ENCODE measurements at regions not wholly inside any gene's neighbourhood (a gene's known extent, or its start where the extent isn't known, plus 50 kb on each side); places are given as distances from the start of the nearest gene placed in this dataset.

DNA sequence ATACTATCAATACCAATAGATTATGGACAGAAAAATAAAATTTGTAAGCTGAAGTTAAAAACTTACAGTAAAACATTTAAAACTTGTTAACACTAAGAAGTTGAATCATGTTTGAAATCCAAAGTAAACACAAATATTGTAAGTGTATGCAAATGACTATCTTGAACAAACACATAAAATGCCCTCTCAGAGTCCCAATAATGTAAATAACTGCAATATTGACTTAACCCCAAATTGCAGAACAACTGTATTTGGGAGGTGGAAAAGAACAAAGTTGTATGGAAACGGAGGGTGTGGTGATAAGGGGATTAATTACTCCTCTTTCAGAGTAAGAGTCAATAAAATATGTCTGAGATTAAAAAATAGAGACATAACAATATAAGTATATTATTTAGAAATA lies 140.0 kb upstream of the NOL4 start:
- H3K4me1 ChIP-seq (ENCODE audit: control insufficient read depth, insufficient read depth, low read length) = peaks cover 2% of the 10 kb centered on the region; the same call in 1 of the 2 replicates
- no peaks in the 10 kb centered on the region for H3K36me3 ChIP-seq (ENCODE audit: control insufficient read depth in 2 of 2, insufficient read depth in 1 of 2, low read length in 2 of 2)
- no peak overlapping the region for H3K4me3 ChIP-seq (ENCODE audit: low read depth, low read length)
- ChIA-PET CTCF (interaction anchor here (0.6 kb wide), 2 partner anchors 12 to 13 kb away, joined by 3 to 4 read pairs; no protein-coding TSS in a partner anchor), POLR2A (no interaction called here)
- TF ChIP-seq ZNF350 (tag by site-specific recombination; IDR thresholded peaks at IDR 0.05) = no peak
- no peak for TF ChIP-seq WT1 (tag by site-specific recombination; IDR thresholded peaks at IDR 0.05)
- TF ChIP-seq, protein P1, sequence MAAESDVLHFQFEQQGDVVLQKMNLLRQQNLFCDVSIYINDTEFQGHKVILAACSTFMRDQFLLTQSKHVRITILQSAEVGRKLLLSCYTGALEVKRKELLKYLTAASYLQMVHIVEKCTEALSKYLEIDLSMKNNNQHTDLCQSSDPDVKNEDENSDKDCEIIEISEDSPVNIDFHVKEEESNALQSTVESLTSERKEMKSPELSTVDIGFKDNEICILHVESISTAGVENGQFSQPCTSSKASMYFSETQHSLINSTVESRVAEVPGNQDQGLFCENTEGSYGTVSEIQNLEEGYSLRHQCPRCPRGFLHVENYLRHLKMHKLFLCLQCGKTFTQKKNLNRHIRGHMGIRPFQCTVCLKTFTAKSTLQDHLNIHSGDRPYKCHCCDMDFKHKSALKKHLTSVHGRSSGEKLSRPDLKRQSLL (tag by site-specific recombination; IDR thresholded peaks at IDR 0.05) = no peak
- no peak for TF ChIP-seq ZNF354C (tag by site-specific recombination; IDR thresholded peaks at IDR 0.05; ENCODE audit: borderline replicate concordance, low read depth)
- no peak for TF ChIP-seq ZNF155 (tag by site-specific recombination; IDR thresholded peaks at IDR 0.05)
- TF ChIP-seq, protein P2, sequence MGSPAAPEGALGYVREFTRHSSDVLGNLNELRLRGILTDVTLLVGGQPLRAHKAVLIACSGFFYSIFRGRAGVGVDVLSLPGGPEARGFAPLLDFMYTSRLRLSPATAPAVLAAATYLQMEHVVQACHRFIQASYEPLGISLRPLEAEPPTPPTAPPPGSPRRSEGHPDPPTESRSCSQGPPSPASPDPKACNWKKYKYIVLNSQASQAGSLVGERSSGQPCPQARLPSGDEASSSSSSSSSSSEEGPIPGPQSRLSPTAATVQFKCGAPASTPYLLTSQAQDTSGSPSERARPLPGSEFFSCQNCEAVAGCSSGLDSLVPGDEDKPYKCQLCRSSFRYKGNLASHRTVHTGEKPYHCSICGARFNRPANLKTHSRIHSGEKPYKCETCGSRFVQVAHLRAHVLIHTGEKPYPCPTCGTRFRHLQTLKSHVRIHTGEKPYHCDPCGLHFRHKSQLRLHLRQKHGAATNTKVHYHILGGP (tag by site-specific recombination; IDR thresholded peaks at IDR 0.05) = no peak
- TF ChIP-seq TRIM28 (IDR thresholded peaks at IDR 0.05; ENCODE audit: borderline replicate concordance, low read length) = no peak
- no peak for TF ChIP-seq ZNF658 (tag by site-specific recombination; IDR thresholded peaks at IDR 0.05)
- TF ChIP-seq SETDB1 (IDR thresholded peaks at IDR 0.05; ENCODE audit: insufficient read length, low read length) = no peak
- TF ChIP-seq, protein P3, sequence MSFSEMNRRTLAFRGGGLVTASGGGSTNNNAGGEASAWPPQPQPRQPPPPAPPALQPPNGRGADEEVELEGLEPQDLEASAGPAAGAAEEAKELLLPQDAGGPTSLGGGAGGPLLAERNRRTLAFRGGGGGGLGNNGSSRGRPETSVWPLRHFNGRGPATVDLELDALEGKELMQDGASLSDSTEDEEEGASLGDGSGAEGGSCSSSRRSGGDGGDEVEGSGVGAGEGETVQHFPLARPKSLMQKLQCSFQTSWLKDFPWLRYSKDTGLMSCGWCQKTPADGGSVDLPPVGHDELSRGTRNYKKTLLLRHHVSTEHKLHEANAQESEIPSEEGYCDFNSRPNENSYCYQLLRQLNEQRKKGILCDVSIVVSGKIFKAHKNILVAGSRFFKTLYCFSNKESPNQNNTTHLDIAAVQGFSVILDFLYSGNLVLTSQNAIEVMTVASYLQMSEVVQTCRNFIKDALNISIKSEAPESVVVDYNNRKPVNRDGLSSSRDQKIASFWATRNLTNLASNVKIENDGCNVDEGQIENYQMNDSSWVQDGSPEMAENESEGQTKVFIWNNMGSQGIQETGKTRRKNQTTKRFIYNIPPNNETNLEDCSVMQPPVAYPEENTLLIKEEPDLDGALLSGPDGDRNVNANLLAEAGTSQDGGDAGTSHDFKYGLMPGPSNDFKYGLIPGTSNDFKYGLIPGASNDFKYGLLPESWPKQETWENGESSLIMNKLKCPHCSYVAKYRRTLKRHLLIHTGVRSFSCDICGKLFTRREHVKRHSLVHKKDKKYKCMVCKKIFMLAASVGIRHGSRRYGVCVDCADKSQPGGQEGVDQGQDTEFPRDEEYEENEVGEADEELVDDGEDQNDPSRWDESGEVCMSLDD (tag by site-specific recombination; IDR thresholded peaks at IDR 0.05) = no peak
- TF ChIP-seq, protein P4, sequence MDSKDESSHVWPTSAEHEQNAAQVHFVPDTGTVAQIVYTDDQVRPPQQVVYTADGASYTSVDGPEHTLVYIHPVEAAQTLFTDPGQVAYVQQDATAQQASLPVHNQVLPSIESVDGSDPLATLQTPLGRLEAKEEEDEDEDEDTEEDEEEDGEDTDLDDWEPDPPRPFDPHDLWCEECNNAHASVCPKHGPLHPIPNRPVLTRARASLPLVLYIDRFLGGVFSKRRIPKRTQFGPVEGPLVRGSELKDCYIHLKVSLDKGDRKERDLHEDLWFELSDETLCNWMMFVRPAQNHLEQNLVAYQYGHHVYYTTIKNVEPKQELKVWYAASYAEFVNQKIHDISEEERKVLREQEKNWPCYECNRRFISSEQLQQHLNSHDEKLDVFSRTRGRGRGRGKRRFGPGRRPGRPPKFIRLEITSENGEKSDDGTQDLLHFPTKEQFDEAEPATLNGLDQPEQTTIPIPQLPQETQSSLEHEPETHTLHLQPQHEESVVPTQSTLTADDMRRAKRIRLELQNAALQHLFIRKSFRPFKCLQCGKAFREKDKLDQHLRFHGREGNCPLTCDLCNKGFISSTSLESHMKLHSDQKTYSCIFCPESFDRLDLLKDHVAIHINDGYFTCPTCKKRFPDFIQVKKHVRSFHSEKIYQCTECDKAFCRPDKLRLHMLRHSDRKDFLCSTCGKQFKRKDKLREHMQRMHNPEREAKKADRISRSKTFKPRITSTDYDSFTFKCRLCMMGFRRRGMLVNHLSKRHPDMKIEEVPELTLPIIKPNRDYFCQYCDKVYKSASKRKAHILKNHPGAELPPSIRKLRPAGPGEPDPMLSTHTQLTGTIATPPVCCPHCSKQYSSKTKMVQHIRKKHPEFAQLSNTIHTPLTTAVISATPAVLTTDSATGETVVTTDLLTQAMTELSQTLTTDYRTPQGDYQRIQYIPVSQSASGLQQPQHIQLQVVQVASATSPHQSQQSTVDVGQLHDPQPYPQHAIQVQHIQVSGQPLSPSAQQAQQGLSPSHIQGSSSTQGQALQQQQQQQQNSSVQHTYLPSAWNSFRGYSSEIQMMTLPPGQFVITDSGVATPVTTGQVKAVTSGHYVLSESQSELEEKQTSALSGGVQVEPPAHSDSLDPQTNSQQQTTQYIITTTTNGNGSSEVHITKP (tag by site-specific recombination; IDR thresholded peaks at IDR 0.05) = no peak
- TF ChIP-seq, protein P5, sequence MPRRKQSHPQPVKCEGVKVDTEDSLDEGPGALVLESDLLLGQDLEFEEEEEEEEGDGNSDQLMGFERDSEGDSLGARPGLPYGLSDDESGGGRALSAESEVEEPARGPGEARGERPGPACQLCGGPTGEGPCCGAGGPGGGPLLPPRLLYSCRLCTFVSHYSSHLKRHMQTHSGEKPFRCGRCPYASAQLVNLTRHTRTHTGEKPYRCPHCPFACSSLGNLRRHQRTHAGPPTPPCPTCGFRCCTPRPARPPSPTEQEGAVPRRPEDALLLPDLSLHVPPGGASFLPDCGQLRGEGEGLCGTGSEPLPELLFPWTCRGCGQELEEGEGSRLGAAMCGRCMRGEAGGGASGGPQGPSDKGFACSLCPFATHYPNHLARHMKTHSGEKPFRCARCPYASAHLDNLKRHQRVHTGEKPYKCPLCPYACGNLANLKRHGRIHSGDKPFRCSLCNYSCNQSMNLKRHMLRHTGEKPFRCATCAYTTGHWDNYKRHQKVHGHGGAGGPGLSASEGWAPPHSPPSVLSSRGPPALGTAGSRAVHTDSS (tag by site-specific recombination; IDR thresholded peaks at IDR 0.05) = no peak
- no peak for TF ChIP-seq ZNF214 (tag by site-specific recombination; IDR thresholded peaks at IDR 0.05; ENCODE audit: borderline replicate concordance)
- TF ChIP-seq ZNF112 (tag by site-specific recombination; IDR thresholded peaks at IDR 0.05) = no peak
- TF ChIP-seq SCRT1 (tag by site-specific recombination; IDR thresholded peaks at IDR 0.05; ENCODE audit: borderline replicate concordance) = no peak
- no peaks in the 10 kb centered on the region for H3K9me3 ChIP-seq (ENCODE audit: control insufficient read depth, insufficient read depth, low read depth, low read length)
- no peak overlapping the region for H3K27ac ChIP-seq (ENCODE audit: extremely low read depth, low read depth, low read length)

Measured in HEK293 (cell line).